Left colon (tissue), 2 donors: ENCODE measurements at regions not wholly inside any gene's neighbourhood (a gene's known extent, or its start where the extent isn't known, plus 50 kb on each side); places are given as distances from the start of the nearest gene placed in this dataset.
A peak's percentile ranks its signal among the peaks of the same experiment; 100 is the strongest.

ENCODE experiments used
- ATAC-seq: fragments of 200-7000 bp; cut with Tn5 transposase; one replicate; pipeline ENCODE4 v1.9.1; 2020; ENCODE audit warnings: mild to moderate bottlenecking, moderate library complexity
- DNase-seq, 2 donors: peaks; one replicate each; pipeline ENCODE4 v3.0.0-alpha.2; 2020
- intact Hi-C, 2 donors: fragments of 100-400 bp; cut with DNase I in 1 of 2; cut with micrococcal nuclease in 1 of 2; formaldehyde crosslinking; loops; one replicate each; pipeline versions ENCODE4 v1.11.2 to v1.14.0; 2022; cut with DNase I, micrococcal nuclease
- donor health status: DM: no; HTN: no; CAD: no.
- donor health status: DM: yes; HTN: yes; CAD: no.

DNA sequence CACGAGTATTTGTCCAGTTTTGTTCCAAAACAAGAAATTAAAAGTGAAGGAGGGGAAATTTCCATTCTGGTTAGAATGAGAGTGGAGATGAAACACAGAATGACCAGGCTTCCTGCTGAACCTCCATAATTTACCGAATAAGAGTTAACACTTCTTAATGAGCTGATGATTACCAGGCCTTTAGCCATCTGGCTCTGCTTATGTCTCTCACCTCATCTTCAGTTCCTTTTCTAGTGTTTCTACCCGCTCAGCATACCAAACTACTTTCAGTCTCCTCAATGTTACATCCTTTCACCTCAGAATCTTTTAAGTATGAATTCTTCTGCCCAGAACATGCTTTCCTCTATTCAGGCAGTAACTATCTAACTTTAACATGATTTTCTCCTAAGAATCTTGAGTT, 209.0 kb upstream of the RSPO3 start:
- DNase-seq: no peak
- no peak for ATAC-seq
- intact Hi-C loops: no loop called here

DNA sequence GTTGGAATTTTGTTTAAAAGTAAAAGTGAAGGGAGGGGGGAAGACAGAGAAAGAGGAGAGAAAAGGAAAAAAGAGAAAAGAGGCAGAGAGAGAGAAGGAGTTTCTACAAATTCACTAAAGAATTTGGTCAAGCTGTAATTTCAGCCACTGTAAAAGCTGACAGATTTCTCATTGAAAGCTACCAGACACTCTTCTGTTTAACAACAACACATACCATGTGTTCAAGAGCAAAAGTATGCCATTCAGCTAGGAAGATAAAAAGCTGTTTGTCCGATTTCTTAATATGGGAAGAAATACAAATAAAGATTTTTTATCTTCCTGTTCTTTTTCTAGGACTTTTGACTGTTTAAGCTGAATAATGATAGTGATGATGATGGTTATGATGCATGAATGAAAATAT, 204.8 kb upstream of the RSPO3 start:
- no peak for ATAC-seq
- intact Hi-C loops: no loop called here
- no peak for DNase-seq

- ATAC-seq (no peak), DNase-seq (no peak)
- intact Hi-C loops: no loop called here
Measured at GRCh38 chr6:126914172-126914571, 204.3 kb upstream of the RSPO3 start.

GRCh38 chr6:126914801-126915200, 203.7 kb upstream of the RSPO3 start:
- intact Hi-C loops: no loop called here
- DNase-seq: no peak
- no peak for ATAC-seq

GRCh38 chr6:126919947-126920346, 198.5 kb upstream of the RSPO3 start:
- ATAC-seq: no peak
- no peak for DNase-seq

DNA sequence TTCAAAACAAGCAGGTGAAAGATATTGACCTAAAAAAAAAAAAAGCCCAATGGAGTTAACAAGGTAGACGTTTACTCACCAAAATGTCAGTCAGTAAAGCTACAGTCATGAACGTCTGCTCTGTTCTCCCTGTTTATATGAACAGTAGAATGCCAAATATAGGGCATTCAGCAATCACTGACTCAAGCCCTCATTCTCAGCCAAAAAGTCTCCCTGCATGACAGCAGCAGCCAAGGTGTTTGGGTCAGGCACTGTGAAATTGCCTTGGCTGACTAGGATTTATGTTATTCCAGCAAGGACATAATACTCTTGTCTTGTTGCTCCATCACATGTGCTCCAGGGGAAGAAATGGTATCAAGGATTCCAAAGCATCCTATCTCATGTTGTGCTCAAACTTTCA, 194.7 kb upstream of the RSPO3 start:
- no peak for ATAC-seq
- intact Hi-C loops: no loop called here

More at GRCh38 chr6:126919947-126920346, 198.5 kb upstream of the RSPO3 start:
- intact Hi-C loops: no loop called here

GRCh38 chr6:126926926-126927325, 191.5 kb upstream of the RSPO3 start:
- DNase-seq (no peak), ATAC-seq (no peak)
- intact Hi-C loops: no loop called here

More for the DNA sequence above, 194.7 kb upstream of the RSPO3 start:
- no peak for DNase-seq

DNA sequence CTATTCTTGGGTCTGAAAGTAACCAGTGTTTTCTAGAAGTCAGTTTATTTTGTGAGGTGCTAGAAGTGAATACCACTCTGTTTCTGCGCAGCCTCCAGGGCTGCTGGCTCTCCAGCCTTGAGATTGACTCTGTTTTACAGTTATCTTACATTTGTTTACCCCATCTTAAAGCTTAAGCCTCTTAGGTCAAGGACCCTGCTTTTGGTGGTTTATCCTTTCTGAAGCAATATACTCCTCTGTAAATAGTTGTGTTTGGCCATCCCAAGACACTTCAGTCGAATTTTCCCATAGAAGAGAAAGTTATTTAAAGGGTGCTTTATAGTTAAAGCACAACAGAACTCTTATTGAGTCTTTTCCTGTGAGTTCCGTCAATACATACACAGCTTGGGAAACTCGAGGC, 190.6 kb upstream of the RSPO3 start:
- no peak for ATAC-seq
- DNase-seq: no peak
- intact Hi-C loops: no loop called here

GRCh38 chr6:126937426-126937825, 181.0 kb upstream of the RSPO3 start:
- intact Hi-C loops: no loop called here
- ATAC-seq: no peak

DNA sequence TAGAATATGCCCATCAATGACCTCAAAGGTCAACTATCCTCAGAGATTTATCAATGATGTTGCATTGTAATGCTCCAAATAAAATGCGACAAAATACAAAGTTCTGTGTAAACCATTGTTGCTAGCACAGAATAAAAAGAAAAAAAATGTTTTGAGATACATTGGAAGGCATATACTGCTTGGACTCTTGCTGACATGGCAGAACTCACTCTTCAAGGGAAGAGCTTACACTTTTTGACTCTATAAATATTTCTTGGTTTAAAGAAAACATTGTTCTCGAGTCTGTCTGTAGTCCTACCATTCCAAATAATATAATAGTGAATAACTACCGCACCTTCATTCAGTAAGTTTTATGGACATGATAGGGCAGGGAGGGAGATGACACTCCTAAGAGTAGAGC, 178.7 kb upstream of the RSPO3 start:
- intact Hi-C loops: no loop called here
- ATAC-seq (no peak), DNase-seq (no peak)

More at GRCh38 chr6:126937426-126937825, 181.0 kb upstream of the RSPO3 start:
- DNase-seq: no peak

- ATAC-seq: no peak
- intact Hi-C loops: no loop called here
Measured at GRCh38 chr6:126941751-126942150, 176.7 kb upstream of the RSPO3 start.

DNA sequence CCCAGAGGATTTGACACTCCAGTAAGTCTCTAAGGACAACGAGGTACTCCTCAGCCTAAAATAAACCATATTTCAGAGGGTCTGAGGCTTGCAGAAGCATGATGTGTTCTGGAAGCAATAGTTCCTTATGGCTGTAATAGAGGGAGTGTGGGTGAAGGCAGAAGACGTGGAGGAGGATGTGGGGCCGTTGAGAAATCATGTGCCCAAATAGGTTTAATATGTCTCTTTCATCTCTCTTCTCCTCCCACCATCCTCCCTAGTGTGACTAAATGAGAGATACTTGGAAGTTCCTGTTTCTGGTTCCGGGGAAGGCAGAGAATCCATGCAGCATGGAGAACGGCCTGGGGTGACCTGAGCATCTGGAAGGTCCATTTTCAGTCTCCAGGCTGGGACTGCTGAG, 174.0 kb upstream of the RSPO3 start:
- intact Hi-C loops: no loop called here
- DNase-seq (no peak), ATAC-seq (no peak)

More at GRCh38 chr6:126941751-126942150, 176.7 kb upstream of the RSPO3 start:
- no peak for DNase-seq

GRCh38 chr6:126945150-126945685, 173.3 kb upstream of the RSPO3 start:
- ATAC-seq (no peak), DNase-seq (no peak)
- intact Hi-C loops: no loop called here

- ATAC-seq: no peak
- no peak for DNase-seq
- intact Hi-C loops: no loop called here
Measured at GRCh38 chr6:126945812-126946360, 172.6 kb upstream of the RSPO3 start.

DNA sequence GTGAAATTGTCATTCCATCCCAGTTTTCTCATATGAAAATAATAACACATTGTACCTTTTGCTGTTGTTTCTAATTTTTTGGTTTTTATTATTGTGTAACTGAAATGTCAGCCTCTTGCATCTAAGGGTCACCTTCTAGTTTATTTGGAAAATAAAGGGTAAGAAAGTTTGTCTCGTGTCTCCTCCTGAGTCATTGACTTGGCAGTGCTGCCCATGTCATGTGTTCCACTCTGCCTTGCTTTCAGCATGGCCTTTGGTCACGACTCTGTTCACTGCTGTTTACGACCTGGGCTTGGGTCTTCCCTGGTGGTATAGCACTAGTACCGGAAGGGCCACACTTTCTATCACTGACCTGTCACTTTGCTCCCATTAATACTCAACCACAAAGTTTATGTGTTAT, 171.4 kb upstream of the RSPO3 start:
- peak in 1 of 2 donors; percentile 24 for DNase-seq
- ATAC-seq: no peak
- intact Hi-C loops: no loop called here

DNA sequence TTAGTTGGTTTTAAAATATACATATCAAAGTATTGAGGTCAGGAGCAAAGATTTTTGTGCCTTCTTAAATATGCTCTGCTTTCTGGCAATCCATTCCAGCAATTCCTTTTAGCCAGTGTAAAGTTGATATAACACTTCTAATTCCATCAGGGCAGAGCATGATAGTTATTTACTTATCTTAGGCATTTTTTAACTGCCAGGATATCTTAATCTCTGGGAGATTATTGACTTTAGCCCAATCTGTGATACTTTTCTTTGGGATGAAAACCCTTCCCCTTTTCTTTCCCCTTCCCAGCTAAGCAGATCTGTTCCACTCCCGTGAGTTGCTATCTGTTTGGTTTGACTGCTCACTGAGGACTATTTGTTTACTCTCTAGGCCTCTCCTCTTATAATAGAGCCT, 168.7 kb upstream of the RSPO3 start:
- intact Hi-C loops: no loop called here

GRCh38 chr6:126955621-126956020, 162.8 kb upstream of the RSPO3 start:
- intact Hi-C loops: no loop called here
- ATAC-seq: no peak
- DNase-seq: no peak

More for the DNA sequence above, 168.7 kb upstream of the RSPO3 start:
- ATAC-seq (no peak), DNase-seq (no peak)

DNA sequence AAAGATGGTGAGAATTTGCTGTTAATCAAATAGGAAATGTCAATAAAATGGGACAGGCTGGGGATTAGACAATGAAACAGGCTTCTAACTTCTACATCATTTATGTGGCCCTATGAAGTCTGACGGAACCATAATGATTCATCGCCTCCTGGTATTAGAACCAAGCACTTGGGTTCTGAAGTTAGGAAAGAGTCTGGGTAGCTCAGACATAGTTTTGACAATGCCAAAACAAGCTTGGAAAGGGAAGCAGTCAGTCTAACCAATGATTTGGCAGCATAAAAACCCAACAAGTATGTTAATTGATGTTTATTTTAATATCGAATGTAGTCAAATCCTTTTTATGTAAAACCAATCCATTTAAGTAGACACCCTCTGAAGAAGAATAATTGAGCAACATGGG, 160.8 kb upstream of the RSPO3 start:
- DNase-seq: no peak
- intact Hi-C loops: no loop called here
- no peak for ATAC-seq

DNA sequence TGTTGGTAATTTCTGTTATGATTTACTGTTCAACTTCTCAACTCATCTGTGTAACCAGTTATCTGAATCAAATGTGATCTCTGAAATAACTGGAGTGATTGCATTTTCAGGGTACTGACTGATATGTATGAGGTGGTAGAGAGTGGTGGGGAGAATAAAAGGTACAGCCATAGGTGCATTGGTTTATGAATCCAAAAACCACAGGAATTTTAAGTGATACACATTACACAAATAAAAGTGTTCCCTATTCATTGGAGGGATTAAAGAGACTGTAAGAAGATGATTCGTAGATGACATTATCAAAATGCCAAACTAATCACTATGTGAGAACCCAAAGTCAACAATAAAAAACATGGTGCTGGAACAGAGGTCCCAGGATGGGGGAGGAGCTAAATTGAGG, 158.7 kb upstream of the RSPO3 start:
- DNase-seq: no peak
- no peak for ATAC-seq
- intact Hi-C loops: no loop called here

DNA sequence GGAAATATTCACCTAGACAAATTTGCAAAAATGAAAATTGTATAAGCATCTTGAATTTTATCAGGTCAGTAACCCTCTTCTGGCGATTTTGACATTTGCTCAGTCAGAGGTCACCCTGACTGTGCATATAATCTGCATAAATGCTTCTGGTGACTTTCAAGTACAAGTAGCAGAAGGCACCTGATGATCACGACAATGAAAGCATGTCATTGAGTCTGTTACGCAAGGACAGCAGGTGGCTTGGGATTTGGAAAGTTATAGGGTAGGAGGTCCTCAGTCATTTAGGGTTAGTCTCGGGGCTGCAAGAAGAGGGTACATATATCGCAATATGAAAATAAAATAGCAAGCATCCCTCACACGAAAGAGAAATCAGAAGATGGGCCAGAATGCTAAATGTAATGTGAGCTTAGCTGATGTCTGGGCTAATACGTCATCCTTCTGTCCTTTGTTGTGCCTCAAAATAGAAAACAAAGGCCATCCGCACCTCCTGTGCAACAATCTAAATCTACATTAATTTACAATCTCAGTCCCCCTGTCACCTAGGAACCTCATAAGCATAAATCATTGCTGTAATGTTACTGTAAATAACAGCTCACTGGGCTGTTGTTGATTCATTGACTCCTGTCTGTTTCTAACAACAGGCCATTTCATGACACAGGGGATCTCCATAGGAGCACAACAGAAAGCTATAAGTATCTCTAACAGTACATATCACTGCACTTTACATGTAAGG, 155.2 kb upstream of the RSPO3 start:
- intact Hi-C loops: no loop called here
- ATAC-seq: no peak
- DNase-seq: no peak
